RWPE1 (cell line): ENCODE measurements at regions not wholly inside any gene's neighbourhood (a gene's known extent, or its start where the extent isn't known, plus 50 kb on each side); places are given as distances from the start of the nearest gene placed in this dataset.
"Not testable (repeated sequence)": the region's sequence is repeated elsewhere in the genome, so short reads cannot be mapped to it uniquely, and the experiment has no call there.

Experiments
- CTCF ChIA-PET: fragments of 350-600 bp; sonication (Branson Sonifier 250); formaldehyde crosslinking; extraction: SDS; loops from one replicate; lab custom pipeline; 2021; lab: Yijun Ruan, JAX
- POLR2A ChIA-PET: fragments of 400-600 bp; formaldehyde crosslinking; extraction: SDS; loops from one replicate; lab custom pipeline; 2020; ENCODE audit warnings: antibody characterized with exemption; ENCODE audit not compliant: low non-redundant PET; lab: Yijun Ruan, JAX
- DNase-seq: peaks from one replicate; pipeline ENCODE4 v3.0.0; 2012; ENCODE audit warnings: low spot score
- H3K27ac ChIP-seq: fragments of 450-650 bp; 2 replicates; pipeline ENCODE4 v1.5.1; 2017
- TF ChIP-seq, protein P1 (sequence below): fragments of 450-650 bp; conservative IDR thresholded peaks from 2 replicates; pipeline ENCODE4 v1.5.1; 2017; ENCODE audit warnings: low read depth, mild to moderate bottlenecking

DNA sequence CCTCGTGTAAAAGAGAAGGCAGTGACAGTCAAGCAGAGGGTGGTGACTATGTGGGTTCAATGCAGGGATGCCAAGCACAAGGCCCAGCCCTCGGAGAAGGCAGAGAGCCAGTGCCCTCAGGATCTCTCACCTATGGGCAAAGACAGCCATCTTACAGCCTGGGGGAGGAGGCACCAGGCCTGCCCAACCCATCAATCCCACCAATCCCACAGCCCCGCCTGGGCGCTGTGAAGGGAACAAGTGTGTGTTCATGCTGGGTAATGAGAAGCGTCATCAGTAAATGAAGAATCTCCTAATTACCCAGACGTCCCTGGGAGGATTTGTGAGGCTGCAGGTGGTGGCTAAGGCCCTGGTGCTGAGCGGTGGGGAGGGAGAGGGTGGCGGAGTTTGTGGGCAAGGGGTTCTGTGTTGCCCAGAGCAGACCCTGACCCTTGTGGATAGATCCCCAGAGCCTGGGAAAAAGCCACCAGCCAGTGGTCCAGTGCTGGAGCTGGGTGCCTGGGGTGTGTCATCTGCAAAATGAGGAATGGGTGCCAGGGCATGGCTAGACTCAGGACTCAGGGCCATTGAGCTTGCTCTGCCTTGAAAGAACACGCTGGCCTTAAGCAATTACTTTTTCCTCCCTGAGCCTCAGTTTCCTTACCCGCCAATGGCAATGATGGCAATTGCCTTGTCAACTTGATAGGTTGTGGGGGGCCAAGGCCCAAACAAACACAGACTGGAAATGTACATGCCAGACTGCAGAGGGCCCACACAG is 128.1 kb upstream of the UNC5B start:
- TF ChIP-seq, protein P1, sequence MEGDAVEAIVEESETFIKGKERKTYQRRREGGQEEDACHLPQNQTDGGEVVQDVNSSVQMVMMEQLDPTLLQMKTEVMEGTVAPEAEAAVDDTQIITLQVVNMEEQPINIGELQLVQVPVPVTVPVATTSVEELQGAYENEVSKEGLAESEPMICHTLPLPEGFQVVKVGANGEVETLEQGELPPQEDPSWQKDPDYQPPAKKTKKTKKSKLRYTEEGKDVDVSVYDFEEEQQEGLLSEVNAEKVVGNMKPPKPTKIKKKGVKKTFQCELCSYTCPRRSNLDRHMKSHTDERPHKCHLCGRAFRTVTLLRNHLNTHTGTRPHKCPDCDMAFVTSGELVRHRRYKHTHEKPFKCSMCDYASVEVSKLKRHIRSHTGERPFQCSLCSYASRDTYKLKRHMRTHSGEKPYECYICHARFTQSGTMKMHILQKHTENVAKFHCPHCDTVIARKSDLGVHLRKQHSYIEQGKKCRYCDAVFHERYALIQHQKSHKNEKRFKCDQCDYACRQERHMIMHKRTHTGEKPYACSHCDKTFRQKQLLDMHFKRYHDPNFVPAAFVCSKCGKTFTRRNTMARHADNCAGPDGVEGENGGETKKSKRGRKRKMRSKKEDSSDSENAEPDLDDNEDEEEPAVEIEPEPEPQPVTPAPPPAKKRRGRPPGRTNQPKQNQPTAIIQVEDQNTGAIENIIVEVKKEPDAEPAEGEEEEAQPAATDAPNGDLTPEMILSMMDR, result no peak
- CTCF ChIA-PET, result no interaction called here
- no peak for DNase-seq

DNA sequence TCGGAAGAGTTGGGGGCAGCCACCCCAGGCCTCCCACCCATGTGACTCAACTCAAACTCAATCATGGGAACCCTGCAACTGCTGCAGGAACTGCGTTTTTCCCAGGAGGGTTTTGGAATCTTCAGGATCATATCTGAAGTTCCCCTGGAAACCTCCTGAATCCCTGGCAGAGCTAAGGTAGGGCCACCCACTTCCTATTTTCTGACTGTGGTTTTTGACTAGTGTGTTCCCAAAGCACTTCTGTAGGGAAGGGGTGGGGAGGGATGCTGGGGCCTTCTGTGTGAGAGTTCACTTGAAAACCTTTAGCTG is 127.6 kb upstream of the UNC5B start:
- CTCF ChIA-PET, result no interaction called here
- no peak overlapping the region for H3K27ac ChIP-seq
- no peak for DNase-seq
- POLR2A ChIA-PET, result no interaction called here
- TF ChIP-seq, protein P1, result no peak

More for the DNA sequence above, 128.1 kb upstream of the UNC5B start:
- POLR2A ChIA-PET, result no interaction called here
- no peak overlapping the region for H3K27ac ChIP-seq

DNA sequence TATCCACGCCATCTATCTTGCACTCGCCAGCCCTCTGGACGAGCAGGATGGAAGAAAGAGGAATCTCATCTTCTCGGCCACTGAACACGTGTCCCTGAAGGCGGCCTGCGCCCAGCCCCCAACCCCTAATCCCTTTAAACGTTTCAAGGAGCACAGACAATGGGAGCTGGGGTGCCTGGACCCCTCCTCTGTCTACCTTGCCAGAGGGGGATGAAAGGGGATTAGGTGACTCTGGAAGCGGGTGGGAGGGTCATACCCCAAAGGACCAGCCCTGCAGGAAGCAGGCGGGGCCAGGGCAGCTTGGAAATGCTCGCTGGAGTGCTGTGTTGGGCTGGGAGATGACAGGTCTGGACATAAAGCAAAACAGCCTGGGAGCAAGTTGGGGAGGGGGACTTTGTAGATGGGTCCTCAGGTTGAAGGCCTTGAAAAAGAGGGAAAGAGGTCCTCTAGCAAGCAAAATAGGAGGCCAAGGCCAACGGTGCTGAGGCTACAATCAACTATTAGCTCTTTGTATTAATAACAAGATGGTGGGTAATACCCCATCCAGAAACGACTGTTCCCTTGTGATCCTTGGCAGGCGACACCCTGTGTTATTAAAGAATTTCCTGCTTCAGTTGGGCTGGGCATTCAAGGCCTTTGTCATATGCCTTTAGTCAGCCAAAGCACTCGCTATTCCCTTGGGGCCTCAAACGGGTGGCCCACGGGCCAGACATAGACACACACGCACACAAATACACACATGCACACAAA is 126.5 kb upstream of the UNC5B start:
- H3K27ac ChIP-seq, result no peak overlapping the region
- TF ChIP-seq, protein P1, result no peak
- CTCF ChIA-PET, result no interaction called here
- no peak for DNase-seq
- POLR2A ChIA-PET, result no interaction called here

DNA sequence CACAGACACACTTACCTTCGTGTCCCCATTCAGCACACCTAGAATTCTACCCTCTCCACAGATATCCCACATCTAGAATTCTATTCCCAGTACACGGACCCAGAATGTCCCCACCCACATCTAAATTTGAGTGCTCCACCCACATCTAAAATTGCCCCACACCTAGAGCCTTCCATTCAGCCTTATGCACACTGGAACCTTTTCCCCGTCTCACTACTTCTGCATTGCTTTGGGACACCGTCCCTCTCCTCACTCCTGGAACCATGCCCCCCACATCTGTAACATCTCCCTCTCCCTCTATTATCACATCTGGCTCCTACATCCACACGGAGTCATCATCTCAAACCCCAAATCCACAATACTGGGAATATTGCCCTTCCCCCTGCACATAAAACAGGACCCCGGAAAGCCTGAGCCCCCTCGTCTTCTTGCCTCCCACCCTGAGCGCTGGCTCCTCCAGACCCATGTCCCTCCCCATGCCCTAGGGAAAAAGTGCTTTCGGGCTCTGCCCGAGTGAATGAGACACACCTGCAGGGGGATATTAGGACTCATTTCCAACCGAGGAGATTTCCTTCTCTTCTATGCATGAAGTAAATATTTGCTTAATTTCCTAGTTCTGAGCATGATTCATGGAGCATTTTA is 125.8 kb upstream of the UNC5B start:
- TF ChIP-seq, protein P1, result no peak
- no peak overlapping the region for H3K27ac ChIP-seq
- ChIA-PET POLR2A (no interaction called here), CTCF (interaction anchor here (0.7 kb wide), 1 partner anchor 426 kb away, joined by 3 read pairs; no protein-coding TSS in a partner anchor)
- no peak for DNase-seq

DNA sequence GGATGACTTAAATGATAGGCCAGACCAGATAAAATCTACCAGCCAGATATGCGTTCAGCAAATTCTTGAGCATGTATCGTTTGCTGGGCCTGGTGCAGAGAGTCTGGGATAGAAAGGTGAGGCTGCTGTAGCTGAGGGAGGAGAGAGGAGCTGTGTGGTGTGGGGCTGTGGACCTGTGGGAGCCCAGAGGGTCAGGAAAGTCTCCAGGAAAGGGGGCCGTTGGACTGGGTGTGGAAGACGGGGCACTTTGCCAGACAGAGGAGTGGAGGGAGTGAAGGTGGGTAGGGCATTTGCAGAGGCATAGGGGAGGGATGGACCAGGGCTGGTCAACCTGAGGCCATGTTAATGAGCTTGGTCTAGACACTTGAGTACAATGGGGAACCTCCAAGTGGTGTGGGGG is 124.7 kb upstream of the UNC5B start:
- no peak for DNase-seq
- TF ChIP-seq, protein P1, result no peak
- no peak overlapping the region for H3K27ac ChIP-seq
- ChIA-PET POLR2A (no interaction called here), CTCF (no interaction called here)

DNA sequence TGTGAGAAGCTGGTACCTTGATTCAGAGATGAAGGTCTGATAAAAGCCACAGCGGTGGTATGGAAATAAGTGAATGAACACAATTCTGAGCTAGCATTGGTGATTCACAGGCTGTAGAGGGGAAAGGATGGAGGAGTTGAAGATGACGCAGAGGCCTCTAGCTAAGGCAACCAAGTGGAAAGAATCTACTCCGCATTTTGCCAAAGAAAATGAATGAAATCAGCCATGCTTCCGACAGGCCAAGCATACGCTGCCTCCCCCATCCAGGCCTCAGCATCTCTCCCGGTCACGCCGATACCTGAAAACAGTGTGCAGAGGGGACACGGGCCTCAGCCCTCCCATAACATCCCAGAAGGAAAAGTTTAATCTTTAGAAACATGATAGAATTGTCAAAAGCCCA is 124.3 kb upstream of the UNC5B start:
- TF ChIP-seq, protein P1, result no peak
- POLR2A ChIA-PET, result no interaction called here
- no peak overlapping the region for H3K27ac ChIP-seq
- no peak for DNase-seq
- CTCF ChIA-PET, result no interaction called here

DNA sequence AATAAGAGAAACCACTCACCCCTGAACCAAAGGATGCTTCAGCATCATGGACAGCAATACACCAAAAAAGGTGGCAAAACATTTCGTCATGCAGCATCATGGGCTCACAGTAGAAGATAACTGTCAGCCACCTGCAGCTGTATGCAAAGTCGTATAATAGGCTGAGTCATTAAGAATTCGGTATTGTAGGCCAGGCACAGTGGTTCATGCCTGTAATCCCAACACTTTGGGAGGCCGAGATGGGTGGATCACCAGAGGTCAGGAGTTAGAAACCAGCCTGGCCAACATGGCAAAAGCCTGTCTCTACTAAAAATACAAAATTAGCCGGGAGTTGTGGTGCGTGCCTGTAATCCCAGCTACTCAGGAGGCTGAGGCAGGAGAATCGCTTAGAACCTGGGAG is 123.8 kb upstream of the UNC5B start:
- CTCF ChIA-PET, H3K27ac ChIP-seq, POLR2A ChIA-PET, DNase-seq: not testable (repeated sequence)
